Mucosa of descending colon (tissue), 3 donors: ENCODE measurements at regions not wholly inside any gene's neighbourhood (a gene's known extent, or its start where the extent isn't known, plus 50 kb on each side); places are given as distances from the start of the nearest gene placed in this dataset.

Experiments
- ATAC-seq: fragments of 200-7000 bp; cut with Tn5 transposase; one replicate; pipeline ENCODE4 v1.9.1; 2020; ENCODE audit warnings: mild to moderate bottlenecking, moderate library complexity
- DNase-seq, 3 donors: peaks; one replicate each; pipeline ENCODE4 v3.0.0-alpha.2; 2020
- H3K36me3 ChIP-seq: fragments of 200-600 bp; one replicate; pipeline ENCODE4 v1.8.0; 2021; ENCODE audit warnings: low read depth, mild to moderate bottlenecking
- H3K4me1 ChIP-seq: fragments of 200-600 bp; one replicate; pipeline ENCODE4 v1.8.0; 2021; ENCODE audit warnings: low read depth, mild to moderate bottlenecking
- H3K4me3 ChIP-seq: fragments of 200-600 bp; one replicate; pipeline ENCODE4 v1.8.0; 2021; ENCODE audit warnings: mild to moderate bottlenecking
- H3K9me3 ChIP-seq: fragments of 200-600 bp; one replicate; pipeline ENCODE4 v1.8.0; 2021; ENCODE audit warnings: mild to moderate bottlenecking
- CTCF ChIP-seq: fragments of 200-600 bp; IDR thresholded peaks from one replicate; pipeline ENCODE4 v1.8.0; 2022; ENCODE audit warnings: antibody characterized with exemption, mild to moderate bottlenecking
- intact Hi-C, 2 donors: fragments of 100-400 bp; cut with DNase I in 1 of 2; cut with micrococcal nuclease in 1 of 2; formaldehyde crosslinking; loops; one replicate each; pipeline versions ENCODE4 v1.11.0 to v1.11.1; 2022; cut with DNase I, micrococcal nuclease
- donor health status: DM: no; HTN: no; CAD: no; lungs with moderate emphysema.
- donor health status: DM: no; HTN: no; CAD: no.
- donor health status: DM: no; HTN: yes; CAD: no.

GRCh38 chr5:3140117-3140516, 388.6 kb upstream of the IRX2 start:
- no peak for DNase-seq
- ATAC-seq = no peak
- intact Hi-C loops = no loop called here
- Histone ChIP-seq H3K4me3 (no peak overlapping the region), H3K9me3 (no peaks in the 10 kb centered on the region), H3K4me1 (no peaks in the 10 kb centered on the region), H3K36me3 (no peaks in the 10 kb centered on the region)
- TF ChIP-seq CTCF = no peak

- no peak for ATAC-seq
- Histone ChIP-seq H3K36me3 (no peaks in the 10 kb centered on the region), H3K4me3 (no peak overlapping the region), H3K4me1 (no peaks in the 10 kb centered on the region), H3K9me3 (no peaks in the 10 kb centered on the region)
- no peak for TF ChIP-seq CTCF
- intact Hi-C loops = no loop called here
- no peak for DNase-seq
Measured at GRCh38 chr5:3139499-3139931, 388.0 kb upstream of the IRX2 start.

DNA sequence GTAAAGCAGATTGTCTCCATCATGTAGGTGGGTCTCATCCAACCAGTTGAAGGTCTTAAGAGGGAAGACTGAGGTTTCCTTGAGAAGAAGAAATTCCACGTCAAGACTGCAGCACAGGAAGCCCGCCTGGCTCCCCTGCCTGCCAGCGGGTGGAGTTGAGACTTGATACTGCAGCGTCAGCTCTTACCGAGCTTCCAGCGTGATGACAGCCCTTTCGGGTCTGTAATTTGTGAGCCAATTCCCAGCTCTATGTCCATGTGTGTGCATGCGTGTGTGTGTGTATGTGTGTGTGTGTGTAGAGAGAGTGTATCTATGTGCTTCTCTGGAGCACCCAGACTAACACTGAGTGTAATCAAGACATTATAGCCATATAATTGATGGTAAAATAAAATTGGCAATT, 379.7 kb upstream of the IRX2 start:
- TF ChIP-seq CTCF = no peak
- no peak for DNase-seq
- Histone ChIP-seq H3K4me1 (no peaks in the 10 kb centered on the region), H3K36me3 (no peaks in the 10 kb centered on the region), H3K9me3 (no peaks in the 10 kb centered on the region), H3K4me3 (no peak overlapping the region)
- ATAC-seq = no peak
- intact Hi-C loops = no loop called here

DNA sequence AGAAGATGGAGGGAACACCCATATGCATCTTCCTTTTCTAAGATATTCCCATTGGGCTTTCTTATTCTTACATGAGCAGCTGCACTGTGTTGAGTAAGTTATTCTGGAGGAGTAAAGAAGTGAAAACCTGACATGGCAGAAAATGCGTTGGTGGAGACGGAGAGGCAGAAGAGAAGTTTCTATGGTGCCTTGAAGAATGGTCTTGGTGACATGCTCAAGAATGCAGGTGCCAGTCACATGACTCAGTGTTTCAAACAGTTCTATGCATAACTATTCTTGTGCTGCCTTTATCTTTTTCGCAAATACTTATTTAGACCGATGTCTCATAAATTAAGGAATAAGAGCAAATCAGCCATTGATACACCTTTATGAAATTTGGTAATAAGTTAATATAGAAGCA, 377.8 kb upstream of the IRX2 start:
- no peaks in the 10 kb centered on the region for H3K36me3 ChIP-seq
- intact Hi-C loops = no loop called here
- H3K4me1 ChIP-seq = no peaks in the 10 kb centered on the region
- H3K4me3 ChIP-seq = no peak overlapping the region
- no peaks in the 10 kb centered on the region for H3K9me3 ChIP-seq
- no peak for TF ChIP-seq CTCF
- DNase-seq = no peak
- no peak for ATAC-seq

- Histone ChIP-seq H3K36me3 (no peaks in the 10 kb centered on the region), H3K4me1 (peaks cover 2% of the 10 kb centered on the region), H3K9me3 (no peaks in the 10 kb centered on the region), H3K4me3 (no peak overlapping the region)
- intact Hi-C loops = no loop called here
- no peak for TF ChIP-seq CTCF
- DNase-seq (no peak), ATAC-seq (no peak)
Measured at GRCh38 chr5:3127423-3127911, 376.0 kb upstream of the IRX2 start.

GRCh38 chr5:3126639-3127038, 375.2 kb upstream of the IRX2 start:
- no peaks in the 10 kb centered on the region for H3K36me3 ChIP-seq
- no peak for DNase-seq
- H3K4me3 ChIP-seq = no peak overlapping the region
- H3K4me1 ChIP-seq = peaks cover 10% of the 10 kb centered on the region
- no peak for ATAC-seq
- intact Hi-C loops = no loop called here
- TF ChIP-seq CTCF = no peak
- H3K9me3 ChIP-seq = no peaks in the 10 kb centered on the region
